ENCODE measurements at regions not wholly inside any gene's neighbourhood (a gene's known extent, or its start where the extent isn't known, plus 50 kb on each side); places are given as distances from the start of the nearest gene placed in this dataset.
"Not testable (repeated sequence)": the region's sequence is repeated elsewhere in the genome, so short reads cannot be mapped to it uniquely, and the experiment has no call there.

DNA sequence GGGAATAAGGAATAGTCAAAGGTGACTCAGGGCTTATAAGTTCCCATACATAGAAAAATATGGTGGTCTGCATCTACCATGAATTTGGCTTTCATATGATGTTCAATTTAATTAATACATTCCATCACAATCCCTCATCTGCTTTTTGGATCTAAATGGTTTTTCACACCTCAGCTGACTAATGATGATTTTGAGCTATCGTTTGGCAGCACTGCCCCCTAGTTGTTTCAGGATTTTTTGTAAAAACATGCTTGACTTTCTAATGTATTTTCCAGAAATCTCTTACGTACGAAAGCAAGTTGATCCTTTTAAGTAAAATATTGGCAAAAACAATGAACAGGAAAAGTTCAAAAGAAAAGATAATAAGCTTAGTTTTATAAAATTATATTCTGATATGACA is 408.6 kb upstream of the ADGRB3 start:
- no peaks in the 10 kb centered on the region for H3K36me3 ChIP-seq (replicated peaks in 1 of 2)
- TF ChIP-seq POLR2A (IDR thresholded peaks at IDR 0.05), result no peak
- TF ChIP-seq, protein P1, sequence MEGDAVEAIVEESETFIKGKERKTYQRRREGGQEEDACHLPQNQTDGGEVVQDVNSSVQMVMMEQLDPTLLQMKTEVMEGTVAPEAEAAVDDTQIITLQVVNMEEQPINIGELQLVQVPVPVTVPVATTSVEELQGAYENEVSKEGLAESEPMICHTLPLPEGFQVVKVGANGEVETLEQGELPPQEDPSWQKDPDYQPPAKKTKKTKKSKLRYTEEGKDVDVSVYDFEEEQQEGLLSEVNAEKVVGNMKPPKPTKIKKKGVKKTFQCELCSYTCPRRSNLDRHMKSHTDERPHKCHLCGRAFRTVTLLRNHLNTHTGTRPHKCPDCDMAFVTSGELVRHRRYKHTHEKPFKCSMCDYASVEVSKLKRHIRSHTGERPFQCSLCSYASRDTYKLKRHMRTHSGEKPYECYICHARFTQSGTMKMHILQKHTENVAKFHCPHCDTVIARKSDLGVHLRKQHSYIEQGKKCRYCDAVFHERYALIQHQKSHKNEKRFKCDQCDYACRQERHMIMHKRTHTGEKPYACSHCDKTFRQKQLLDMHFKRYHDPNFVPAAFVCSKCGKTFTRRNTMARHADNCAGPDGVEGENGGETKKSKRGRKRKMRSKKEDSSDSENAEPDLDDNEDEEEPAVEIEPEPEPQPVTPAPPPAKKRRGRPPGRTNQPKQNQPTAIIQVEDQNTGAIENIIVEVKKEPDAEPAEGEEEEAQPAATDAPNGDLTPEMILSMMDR (IDR thresholded peaks at IDR 0.05), result no peak
- H3K9me3 ChIP-seq (replicated peaks in 1 of 3), result peaks cover 0 to 4% (median 0%) of the 10 kb centered on the region in 3 donors
- WGBS, 4 donors, result 43 to 51% (median 48%) methylated on average over 3 of the region's 3 CpGs
- no peaks in the 10 kb centered on the region for H3K27me3 ChIP-seq
- no peak overlapping the region for H3K4me3 ChIP-seq
- H3K27ac ChIP-seq, result no peak overlapping the region
- no peak for DNase-seq
- no peaks in the 10 kb centered on the region for H3K4me1 ChIP-seq (replicated peaks in 1 of 2)
- intact Hi-C loops (cut with DNase I), result no loop called here

DNA sequence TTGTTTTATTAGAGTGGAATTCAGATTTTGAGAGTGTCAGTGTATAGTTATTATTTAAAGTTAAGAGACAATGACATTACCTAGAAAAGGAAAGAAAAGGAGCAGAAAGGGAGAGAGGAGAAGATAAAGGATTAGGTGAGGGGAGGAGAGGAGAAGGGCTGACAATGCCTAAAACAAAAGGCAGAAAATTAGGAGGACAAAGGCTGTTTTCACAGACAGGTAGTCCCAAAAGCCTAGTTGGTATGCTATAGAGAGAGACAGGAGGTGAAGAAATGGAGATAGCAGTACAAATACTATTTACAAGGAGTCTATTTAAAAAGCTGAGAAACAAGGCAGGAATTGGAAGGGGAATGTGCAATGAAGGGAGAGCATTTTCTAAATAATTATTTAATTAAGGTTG is 409.4 kb upstream of the ADGRB3 start:
- no peaks in the 10 kb centered on the region for H3K27me3 ChIP-seq
- no peaks in the 10 kb centered on the region for H3K4me1 ChIP-seq (replicated peaks in 1 of 2)
- DNase-seq, result no peak

GRCh38 chr6:68211242-68211795 is 423.8 kb upstream of the ADGRB3 start:
- intact Hi-C loops (cut with DNase I), result no loop called here
- Histone ChIP-seq H3K27ac (no peak overlapping the region), H3K27me3 (no peaks in the 10 kb centered on the region), H3K4me3 (no peak overlapping the region), H3K36me3 (replicated peaks in 1 of 2) (no peaks in the 10 kb centered on the region), H3K4me1 (replicated peaks in 1 of 2) (no peaks in the 10 kb centered on the region), H3K9me3 (replicated peaks in 1 of 3) (no peaks in the 10 kb centered on the region)
- no peak for DNase-seq
- WGBS, 4 donors, result 58 to 68% (median 65%) methylated on average over 2 of the region's 2 CpGs
- TF ChIP-seq, protein P1 (IDR thresholded peaks at IDR 0.05), result no peak
- no peak for TF ChIP-seq POLR2A (IDR thresholded peaks at IDR 0.05)

More for the DNA sequence above, 409.4 kb upstream of the ADGRB3 start:
- intact Hi-C loops (cut with DNase I), result no loop called here
- no peak overlapping the region for H3K27ac ChIP-seq
- peaks cover 0 to 4% (median 0%) of the 10 kb centered on the region in 3 donors for H3K9me3 ChIP-seq (replicated peaks in 1 of 3)
- H3K36me3 ChIP-seq (replicated peaks in 1 of 2), result no peaks in the 10 kb centered on the region
- TF ChIP-seq, protein P1 (IDR thresholded peaks at IDR 0.05), result no peak
- no peak overlapping the region for H3K4me3 ChIP-seq

DNA sequence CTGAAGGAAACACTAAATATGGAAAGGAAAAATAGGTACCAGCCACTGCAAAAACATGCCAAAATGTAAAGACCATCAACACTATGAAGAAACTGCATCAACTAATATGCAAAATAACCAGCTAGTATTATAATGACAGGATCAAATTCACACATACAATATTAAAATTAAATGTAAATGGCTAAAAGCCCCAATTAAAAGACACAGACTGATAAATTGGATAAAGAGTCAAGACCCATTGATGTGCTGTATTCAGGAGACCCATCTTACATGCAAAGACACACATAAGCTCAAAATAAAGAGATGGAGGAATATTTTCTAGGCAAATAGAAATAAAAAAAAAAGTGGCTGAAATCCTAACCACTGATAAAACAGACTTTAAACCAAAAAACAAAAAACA is 427.5 kb upstream of the ADGRB3 start:
- H3K27ac ChIP-seq; H3K9me3 ChIP-seq (replicated peaks in 1 of 3); H3K27me3 ChIP-seq; DNase-seq; H3K4me3 ChIP-seq; intact Hi-C loops (cut with DNase I); H3K4me1 ChIP-seq (replicated peaks in 1 of 2); H3K36me3 ChIP-seq (replicated peaks in 1 of 2): not testable (repeated sequence)

GRCh38 chr6:68200929-68201328 is 434.2 kb upstream of the ADGRB3 start:
- Histone ChIP-seq H3K27ac (no peak overlapping the region), H3K4me1 (replicated peaks in 1 of 2) (no peaks in the 10 kb centered on the region), H3K9me3 (replicated peaks in 1 of 3) (no peaks in the 10 kb centered on the region), H3K4me3 (no peak overlapping the region), H3K36me3 (replicated peaks in 1 of 2) (no peaks in the 10 kb centered on the region), H3K27me3 (no peaks in the 10 kb centered on the region)
- TF ChIP-seq, protein P1 (IDR thresholded peaks at IDR 0.05), result no peak
- no peak for TF ChIP-seq POLR2A (IDR thresholded peaks at IDR 0.05)
- intact Hi-C loops (cut with DNase I), result no loop called here
- no peak for DNase-seq
